K562 (cell line): ENCODE measurements at regions not wholly inside any gene's neighbourhood (a gene's known extent, or its start where the extent isn't known, plus 50 kb on each side); places are given as distances from the start of the nearest gene placed in this dataset.

Source experiments
- ATAC-seq: fragments of 200-7000 bp; cut with Tn5 transposase; 3 replicates; pipeline ENCODE4 v1.9.1; 2020; ENCODE audit warnings: moderate library complexity
- BruUV-seq: library from RNA; stranded (reverse); fragments of 400-500 nt; replicated peaks from 2 replicates; lab custom pipeline; 2021; lab: Mats Ljungman, UMichigan
- CTCF ChIA-PET: fragments of 300-600 bp; formaldehyde crosslinking; extraction: SDS; loops from one replicate; lab custom pipeline; 2021; ENCODE audit warnings: low intra/inter-chr PET ratio; lab: Yijun Ruan, JAX
- POLR2A ChIA-PET: fragments of 300-600, 350-650 bp; sonication (Branson Sonifier 250); formaldehyde crosslinking; extraction: SDS; loops from one replicate; lab custom pipeline; 2021; ENCODE audit warnings: antibody characterized with exemption, inconsistent platforms; lab: Yijun Ruan, JAX
- DNase-seq, 4 experiments: peaks; one replicate each; pipeline versions ENCODE4 v3.0.0 to v3.0.0-alpha.2; 2011 to 2018; ENCODE audit warnings: low spot score in 3 of 4, mixed read lengths in 3 of 4; ENCODE audit errors: extremely low read depth in 1 of 4
- FAIRE-seq: peaks from 2 replicates; lab custom pipeline; 2011; peaks lifted over from hg19 to GRCh38; lab: Jason Lieb, UNC
- H2AFZ ChIP-seq: 2 replicates; pipeline ENCODE4 v1.6.0; 2011; ENCODE audit warnings: low read depth, low read length, control low read depth, inconsistent platforms
- H3K27ac ChIP-seq: fragments of 200-600 bp; 3 replicates; pipeline ENCODE4 v1.8.0; 2011; ENCODE audit warnings: low read depth, mild to moderate bottlenecking, control low read depth, inconsistent platforms, low read length, moderate library complexity, mixed read lengths; ENCODE audit errors: extremely low read depth
- H3K27me3 ChIP-seq, 2 experiments: fragments of 300-600 bp in 1 of 2; 2 replicates in 1 of 2; 3 replicates in 1 of 2; pipeline versions ENCODE4 v1.6.0 to v1.8.0; 2011; ENCODE audit warnings: inconsistent platforms in 2 of 2, low read length in 2 of 2, mild to moderate bottlenecking in 1 of 2, mixed read lengths in 1 of 2, moderate library complexity in 1 of 2; ENCODE audit not compliant: control insufficient read depth in 2 of 2, insufficient read depth in 2 of 2
- H3K36me3 ChIP-seq: fragments of 300-600 bp; 3 replicates; pipeline ENCODE4 v1.8.0; 2011; ENCODE audit warnings: mild to moderate bottlenecking, low read length, inconsistent platforms; ENCODE audit not compliant: control insufficient read depth, insufficient read depth
- H3K4me1 ChIP-seq, 2 experiments: fragments of 200-600 bp in 1 of 2; replicated peaks in 1 of 2; 2 replicates in 1 of 2; 3 replicates in 1 of 2; pipeline versions ENCODE4 v1.5.1 to v1.8.0; 2011; ENCODE audit warnings: inconsistent platforms in 2 of 2, low read length in 2 of 2, mild to moderate bottlenecking in 1 of 2, mixed read lengths in 1 of 2, moderate library complexity in 1 of 2; ENCODE audit not compliant: control insufficient read depth in 2 of 2, insufficient read depth in 2 of 2
- H3K4me2 ChIP-seq: 2 replicates; pipeline ENCODE4 v1.6.1; 2011; ENCODE audit warnings: low read length, control low read depth, inconsistent platforms, mixed read lengths; ENCODE audit not compliant: insufficient read depth
- H3K4me3 ChIP-seq: fragments of 200-600 bp; sonication (generic), shearing (Covaris generic); 2 replicates; pipeline ENCODE4 v1.5.1; 2016; ENCODE audit warnings: control low read depth, inconsistent platforms
- H3K79me2 ChIP-seq: fragments of 200-600 bp; 3 replicates; pipeline ENCODE4 v1.8.0; 2011; ENCODE audit warnings: low read length, inconsistent platforms; ENCODE audit not compliant: control insufficient read depth, insufficient read depth
- H3K9ac ChIP-seq, 2 experiments: 2 replicates each; pipeline versions ENCODE4 v1.6.0 to v1.6.1; 2011; ENCODE audit warnings: low read depth in 2 of 2, low read length in 2 of 2, control low read depth in 1 of 2, inconsistent platforms in 1 of 2, mild to moderate bottlenecking in 1 of 2, mixed read lengths in 1 of 2; ENCODE audit not compliant: insufficient read depth in 1 of 2
- H3K9me1 ChIP-seq: one replicate; pipeline ENCODE4 v1.6.0; 2011; ENCODE audit warnings: inconsistent platforms, mild to moderate bottlenecking, low read length, moderate library complexity; ENCODE audit not compliant: control insufficient read depth, insufficient read depth
- H3K9me3 ChIP-seq: replicated peaks from 2 replicates; pipeline ENCODE4 v1.5.1; 2011; ENCODE audit warnings: low read depth, low read length, inconsistent platforms; ENCODE audit not compliant: control insufficient read depth, insufficient read depth
- H4K20me1 ChIP-seq: replicated peaks from 2 replicates; pipeline ENCODE4 v1.6.1; 2011; ENCODE audit warnings: low read length, inconsistent platforms, mixed read lengths; ENCODE audit not compliant: control insufficient read depth, insufficient read depth
- CBFA2T2 ChIP-seq: fragments of 450-650 bp; conservative IDR thresholded peaks from 2 replicates; pipeline ENCODE4 v1.6.1; 2017; ENCODE audit warnings: mild to moderate bottlenecking
- LEF1 ChIP-seq: fragments of 450-650 bp; IDR thresholded peaks from 2 replicates; pipeline ENCODE4 v1.6.1; 2016; ENCODE audit warnings: mild to moderate bottlenecking
- MCM3 ChIP-seq: fragments of 450-650 bp; IDR thresholded peaks from 2 replicates; pipeline ENCODE4 v1.6.1; 2016
- MEIS2 ChIP-seq: fragments of 450-650 bp; IDR thresholded peaks from 2 replicates; pipeline ENCODE4 v1.6.1; 2014; ENCODE audit warnings: mild to moderate bottlenecking; ENCODE audit not compliant: partially characterized antibody
- MYBL2 ChIP-seq, 2 experiments: fragments of 450-650 bp in 1 of 2; sonication (generic) in 1 of 2; formaldehyde crosslinking in 1 of 2; IDR thresholded peaks; 2 replicates each; pipeline versions ENCODE4 v1.6.1 to v1.8.1; 2017 to 2022; ENCODE audit warnings: borderline replicate concordance in 1 of 2, inconsistent platforms in 1 of 2, low read depth in 1 of 2, mild to moderate bottlenecking in 1 of 2, missing genetic modification reagents in 1 of 2, moderate library complexity in 1 of 2
- RBM17 ChIP-seq: fragments of 200-400 bp; formaldehyde crosslinking; IDR thresholded peaks from 2 replicates; pipeline ENCODE4 v1.6.1; 2017; ENCODE audit warnings: low read depth, mild to moderate bottlenecking, low read length, borderline replicate concordance
- TCF7 ChIP-seq: sonication (generic); IDR thresholded peaks from 2 replicates; pipeline ENCODE4 v1.6.1; 2016; ENCODE audit warnings: antibody characterized with exemption, borderline replicate concordance
- ZEB2 ChIP-seq: fragments of 450-650 bp; IDR thresholded peaks from 2 replicates; pipeline ENCODE4 v1.6.1; 2016
- ZNF41 ChIP-seq: fragments of 250-450 bp; sonication (Bioruptor Pico); conservative IDR thresholded peaks from 2 replicates; pipeline ENCODE4 v1.4.0; 2020; ENCODE audit warnings: mild to moderate bottlenecking
- WGBS: fragments of 100-300 bp; shearing (Covaris generic); methylation state at CpG from one replicate; pipeline ENCODE4 v1.1.6; 2016; ENCODE audit warnings: low coverage, mixed read lengths; ENCODE audit not compliant: insufficient coverage; ENCODE audit errors: missing lambda C conversion rate; 5-methylcytosine and 5-hydroxymethylcytosine counted together
- in situ Hi-C: fragments of 300-500 bp; cut with MboI; formaldehyde crosslinking; loops from 4 replicates; pipeline ENCODE4 v1.15.0; 2018; ENCODE audit warnings: inconsistent platforms, mixed read lengths
- intact Hi-C: fragments of 100-400 bp; cut with micrococcal nuclease; formaldehyde crosslinking; loops from 2 replicates; pipeline ENCODE4 v1.14.2; 2022
- TF ChIP-seq, protein P1 (sequence below): fragments of 450-650 bp; formaldehyde crosslinking; IDR thresholded peaks from 2 replicates; pipeline ENCODE4 v1.4.0; 2020; ENCODE audit warnings: mild to moderate bottlenecking, mixed read lengths
- TF ChIP-seq, protein P2 (sequence below): fragments of 450-650 bp; IDR thresholded peaks from 2 replicates; pipeline ENCODE4 v1.6.1; 2016

DNA sequence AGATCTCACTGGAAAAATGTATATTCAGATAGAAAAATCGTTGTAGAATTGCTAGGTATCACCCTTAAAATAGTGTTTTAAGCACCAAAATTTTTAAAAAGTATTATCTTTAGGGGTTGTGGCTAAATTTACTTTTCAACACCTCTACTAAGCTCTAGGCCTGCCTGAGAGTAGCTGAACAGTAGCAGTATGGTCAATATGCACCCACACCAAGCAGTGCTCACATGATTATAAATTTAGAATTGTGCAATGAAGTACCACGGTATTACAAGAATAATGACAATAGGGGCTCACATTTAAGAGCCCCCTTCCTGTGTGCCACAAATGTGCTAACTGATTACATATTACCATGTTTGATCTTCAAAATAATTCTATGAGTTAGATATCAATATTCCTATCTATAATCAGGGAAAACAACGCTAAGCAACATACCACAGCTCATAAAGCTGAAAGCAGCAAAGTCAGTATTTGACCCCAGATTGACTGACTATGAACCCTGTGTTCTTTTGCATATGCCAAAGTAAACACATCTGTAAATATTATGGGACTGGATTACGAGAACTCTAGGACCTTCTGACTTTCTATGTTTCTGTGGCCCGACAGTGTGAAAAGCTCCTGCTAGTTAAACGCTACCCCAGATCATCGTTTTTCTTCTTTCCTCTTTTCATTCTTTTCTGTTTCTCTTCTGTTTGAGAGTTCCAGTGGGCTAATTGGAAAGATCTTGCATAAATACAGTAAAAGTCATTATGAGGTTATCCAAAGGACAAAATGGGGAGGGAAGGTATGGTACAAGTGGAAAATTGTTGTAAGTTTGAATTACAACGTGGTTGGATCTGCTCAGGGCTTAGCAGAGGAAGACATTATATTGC, 201.1 kb upstream of the C1orf87 start (continued):
- no peak for TF ChIP-seq LEF1
- no peak for TF ChIP-seq CBFA2T2
- no peak for TF ChIP-seq TCF7
- TF ChIP-seq, protein P1, sequence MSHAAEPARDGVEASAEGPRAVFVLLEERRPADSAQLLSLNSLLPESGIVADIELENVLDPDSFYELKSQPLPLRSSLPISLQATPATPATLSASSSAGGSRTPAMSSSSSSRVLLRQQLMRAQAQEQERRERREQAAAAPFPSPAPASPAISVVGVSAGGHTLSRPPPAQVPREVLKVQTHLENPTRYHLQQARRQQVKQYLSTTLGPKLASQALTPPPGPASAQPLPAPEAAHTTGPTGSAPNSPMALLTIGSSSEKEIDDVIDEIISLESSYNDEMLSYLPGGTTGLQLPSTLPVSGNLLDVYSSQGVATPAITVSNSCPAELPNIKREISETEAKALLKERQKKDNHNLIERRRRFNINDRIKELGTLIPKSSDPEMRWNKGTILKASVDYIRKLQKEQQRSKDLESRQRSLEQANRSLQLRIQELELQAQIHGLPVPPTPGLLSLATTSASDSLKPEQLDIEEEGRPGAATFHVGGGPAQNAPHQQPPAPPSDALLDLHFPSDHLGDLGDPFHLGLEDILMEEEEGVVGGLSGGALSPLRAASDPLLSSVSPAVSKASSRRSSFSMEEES: no peak
- TF ChIP-seq RBM17: no peak

DNA sequence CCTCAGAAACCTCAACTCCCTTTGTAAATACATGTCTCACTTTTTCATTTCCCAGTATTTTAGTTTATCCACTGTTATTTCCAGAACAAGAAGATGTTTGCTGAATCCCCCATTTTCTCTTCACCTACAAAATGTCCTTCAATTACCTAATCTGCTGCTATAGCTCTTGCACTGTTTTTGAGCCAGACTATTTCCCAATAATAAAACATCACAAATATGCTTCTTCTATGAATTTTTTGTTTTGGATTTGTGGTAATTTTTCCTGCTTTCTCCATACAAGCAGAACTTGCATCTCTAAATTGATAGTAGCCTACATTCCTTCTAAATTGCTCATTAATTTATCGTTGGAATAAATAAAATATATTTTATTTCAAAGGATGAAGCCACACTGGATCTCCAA, 199.6 kb upstream of the C1orf87 start:
- FAIRE-seq (no peak), ATAC-seq (no peak), DNase-seq (no peak)
- Histone ChIP-seq H3K4me3 (no peak overlapping the region), H3K9ac (no peak overlapping the region), H3K27me3 (no peaks in the 10 kb centered on the region), H3K4me1 (no peaks in the 10 kb centered on the region), H3K9me1 (no peaks in the 10 kb centered on the region), H4K20me1 (no peaks in the 10 kb centered on the region), H3K9me3 (no peaks in the 10 kb centered on the region), H3K4me2 (no peak overlapping the region), H3K27ac (no peak overlapping the region), H2AFZ (no peak overlapping the region), H3K79me2 (no peaks in the 10 kb centered on the region), H3K36me3 (no peaks in the 10 kb centered on the region)
- BruUV-seq: no TSS peak
- intact Hi-C loops: no loop called here
- 0% methylated on average over 1 of the region's 1 CpG for WGBS
- TF ChIP-seq, protein P2, sequence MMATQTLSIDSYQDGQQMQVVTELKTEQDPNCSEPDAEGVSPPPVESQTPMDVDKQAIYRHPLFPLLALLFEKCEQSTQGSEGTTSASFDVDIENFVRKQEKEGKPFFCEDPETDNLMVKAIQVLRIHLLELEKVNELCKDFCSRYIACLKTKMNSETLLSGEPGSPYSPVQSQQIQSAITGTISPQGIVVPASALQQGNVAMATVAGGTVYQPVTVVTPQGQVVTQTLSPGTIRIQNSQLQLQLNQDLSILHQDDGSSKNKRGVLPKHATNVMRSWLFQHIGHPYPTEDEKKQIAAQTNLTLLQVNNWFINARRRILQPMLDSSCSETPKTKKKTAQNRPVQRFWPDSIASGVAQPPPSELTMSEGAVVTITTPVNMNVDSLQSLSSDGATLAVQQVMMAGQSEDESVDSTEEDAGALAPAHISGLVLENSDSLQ: no peak
- TF ChIP-seq MEIS2 (no peak), MCM3 (no peak), ZNF41 (no peak), ZEB2 (no peak), MYBL2 (IDR thresholded peaks at IDR 0.05; ENCODE audit: low read depth) (no peak), MYBL2 (CRISPR knock-in tag; IDR thresholded peaks at IDR 0.05; ENCODE audit: borderline replicate concordance) (no peak)
- in situ Hi-C loops: no loop called here
- ChIA-PET CTCF (no interaction called here), POLR2A (no interaction called here)
